Activated naive CD4-positive, alpha-beta T cell treated with anti-CD3 and anti-CD28 coated beads, Interleukin-2, amount 50 U/mL, for 16 hours (primary cell): ENCODE measurements at regions not wholly inside any gene's neighbourhood (a gene's known extent, or its start where the extent isn't known, plus 50 kb on each side); places are given as distances from the start of the nearest gene placed in this dataset.
"Not testable (repeated sequence)": the region's sequence is repeated elsewhere in the genome, so short reads cannot be mapped to it uniquely, and the experiment has no call there.

Experiments
- DNase-seq: peaks from one replicate; pipeline ENCODE4 v3.0.0-alpha.2; 2020

DNA sequence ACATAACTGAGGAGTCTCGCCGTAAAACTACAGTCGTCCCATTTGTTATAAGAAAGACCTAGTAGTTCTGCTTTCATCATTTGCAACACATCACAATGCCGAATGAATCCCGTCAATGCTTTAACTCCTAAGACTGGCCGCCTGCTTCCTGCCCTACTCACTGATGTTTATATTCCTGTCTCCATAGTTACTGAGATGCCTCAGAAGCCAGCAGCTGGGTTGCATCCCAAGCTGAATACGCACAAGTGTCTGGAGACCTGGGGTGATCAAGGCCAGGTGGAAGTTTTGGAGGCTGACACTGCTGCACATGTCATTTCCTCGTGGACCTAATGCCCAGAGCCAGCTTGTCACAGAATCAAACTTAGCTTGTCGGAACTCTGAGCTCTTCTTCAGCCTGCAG, 95.2 kb upstream of the UBE2E1 start:
- no peak for DNase-seq

DNA sequence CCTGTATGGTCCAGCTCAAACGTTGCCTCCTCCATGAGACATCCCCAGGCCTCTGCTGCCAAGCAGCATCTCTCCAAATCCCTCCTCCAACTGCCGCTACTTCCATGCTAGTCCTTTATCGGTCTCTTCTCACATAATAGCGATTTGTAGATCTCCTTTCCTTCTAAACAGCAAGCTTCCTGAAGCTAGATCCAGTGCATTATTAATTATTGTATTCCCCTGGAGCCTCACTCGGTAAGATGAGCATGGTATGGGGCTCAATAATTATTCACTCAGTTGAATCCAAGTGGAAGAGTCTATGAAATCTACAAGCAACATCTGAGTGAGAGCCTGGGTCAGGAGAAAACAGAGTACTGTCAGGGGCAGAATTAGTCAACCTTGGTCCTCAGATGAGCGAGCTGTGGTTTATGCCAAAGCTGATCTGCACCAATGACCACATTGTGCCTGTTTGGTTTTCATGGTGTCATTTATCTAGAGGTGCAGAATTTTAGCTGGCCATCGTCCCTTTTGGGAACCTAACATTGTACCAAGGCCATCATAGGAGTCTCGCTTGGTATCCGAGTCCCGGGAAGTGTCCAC, 93.8 kb upstream of the UBE2E1 start:
- DNase-seq = no peak

DNA sequence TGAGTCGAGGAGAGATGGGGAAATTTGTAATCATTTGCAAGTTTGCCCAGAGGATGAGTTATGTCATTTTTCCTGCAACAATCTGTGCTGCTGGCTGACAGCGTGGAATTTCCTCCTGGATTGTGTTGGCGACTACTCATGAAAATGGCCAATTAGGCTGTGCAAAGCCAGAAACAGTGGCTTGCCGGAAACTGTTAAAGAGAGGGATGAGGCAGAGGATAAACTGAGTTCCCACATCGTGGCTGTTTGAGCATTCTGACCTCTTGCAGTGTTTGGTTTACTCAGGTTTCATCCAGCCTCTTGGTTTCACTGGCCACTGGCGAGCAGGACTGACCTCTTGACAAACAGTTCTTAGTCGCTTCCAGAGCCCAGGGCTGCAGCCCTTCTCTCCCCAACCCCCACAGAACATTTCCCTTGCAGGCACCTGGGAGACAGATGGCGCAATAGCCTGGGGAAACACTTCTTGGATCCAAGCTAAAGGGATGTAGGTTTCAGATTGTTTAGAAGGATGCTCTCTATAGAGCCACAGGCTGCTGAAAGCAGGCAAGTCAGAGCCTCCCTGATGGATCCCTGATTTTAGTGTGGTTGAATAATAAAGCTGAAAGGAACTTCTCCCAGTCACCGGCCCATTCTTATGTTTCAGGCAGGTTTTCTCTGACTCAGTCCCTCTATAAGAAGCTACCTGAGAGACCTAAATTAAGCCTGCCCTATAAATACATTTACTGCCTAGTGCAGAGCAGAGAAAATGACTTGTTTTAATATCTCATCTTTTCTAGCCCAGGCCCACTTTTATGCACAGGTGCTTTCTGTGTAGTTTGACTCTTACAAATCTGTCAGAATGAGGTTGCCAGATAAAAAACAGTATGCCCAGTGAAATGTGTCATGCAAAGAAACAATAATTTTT, 92.8 kb upstream of the UBE2E1 start:
- DNase-seq = no peak

- no peak for DNase-seq
Measured at GRCh38 chr3:23713641-23714040, 92.1 kb upstream of the UBE2E1 start.

DNA sequence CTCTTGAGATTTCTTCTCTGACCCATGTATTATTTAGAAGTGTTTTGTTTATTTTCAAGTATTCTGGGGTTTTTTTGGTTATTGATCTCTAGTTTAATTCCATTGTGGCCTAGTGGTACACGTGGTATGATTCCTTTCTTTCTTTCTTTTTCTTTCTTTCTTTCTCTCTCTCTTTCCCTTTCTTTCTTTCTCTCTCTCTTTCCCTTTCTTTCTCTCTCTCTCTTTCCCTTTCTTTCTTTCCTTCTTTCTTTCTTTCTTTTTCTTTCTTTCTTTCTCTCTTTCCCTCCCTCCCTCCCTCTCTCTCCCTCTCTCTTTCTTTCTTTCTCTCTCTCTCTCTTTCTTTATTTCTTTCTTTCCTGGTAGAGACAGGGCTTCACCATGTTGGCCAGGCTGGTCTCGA, 85.7 kb upstream of the UBE2E1 start:
- no peak for DNase-seq

- no peak for DNase-seq
Measured at GRCh38 chr3:23720885-23721284, 84.9 kb upstream of the UBE2E1 start.

DNA sequence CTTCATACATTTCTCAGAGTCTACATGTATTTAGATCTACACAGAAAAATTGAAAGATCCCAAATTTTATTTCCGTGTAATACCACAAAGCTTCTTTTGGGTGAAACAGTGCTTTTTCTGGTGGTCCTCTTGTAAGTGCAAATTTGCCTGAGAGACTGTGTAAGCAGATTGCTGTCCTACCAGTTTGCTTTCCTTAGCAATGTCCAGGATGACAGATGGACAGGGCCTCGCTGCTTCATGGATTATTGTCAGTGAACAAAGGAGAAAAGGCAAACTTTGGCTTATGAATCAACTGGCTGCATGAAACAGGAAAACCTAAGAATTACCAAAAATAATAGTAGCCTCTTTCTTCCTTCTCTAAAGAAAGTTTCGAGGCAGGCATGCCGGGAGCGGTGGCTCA, 82.6 kb upstream of the UBE2E1 start:
- DNase-seq = no peak

- DNase-seq = no peak
Measured at GRCh38 chr3:23723930-23724329, 81.8 kb upstream of the UBE2E1 start.

DNA sequence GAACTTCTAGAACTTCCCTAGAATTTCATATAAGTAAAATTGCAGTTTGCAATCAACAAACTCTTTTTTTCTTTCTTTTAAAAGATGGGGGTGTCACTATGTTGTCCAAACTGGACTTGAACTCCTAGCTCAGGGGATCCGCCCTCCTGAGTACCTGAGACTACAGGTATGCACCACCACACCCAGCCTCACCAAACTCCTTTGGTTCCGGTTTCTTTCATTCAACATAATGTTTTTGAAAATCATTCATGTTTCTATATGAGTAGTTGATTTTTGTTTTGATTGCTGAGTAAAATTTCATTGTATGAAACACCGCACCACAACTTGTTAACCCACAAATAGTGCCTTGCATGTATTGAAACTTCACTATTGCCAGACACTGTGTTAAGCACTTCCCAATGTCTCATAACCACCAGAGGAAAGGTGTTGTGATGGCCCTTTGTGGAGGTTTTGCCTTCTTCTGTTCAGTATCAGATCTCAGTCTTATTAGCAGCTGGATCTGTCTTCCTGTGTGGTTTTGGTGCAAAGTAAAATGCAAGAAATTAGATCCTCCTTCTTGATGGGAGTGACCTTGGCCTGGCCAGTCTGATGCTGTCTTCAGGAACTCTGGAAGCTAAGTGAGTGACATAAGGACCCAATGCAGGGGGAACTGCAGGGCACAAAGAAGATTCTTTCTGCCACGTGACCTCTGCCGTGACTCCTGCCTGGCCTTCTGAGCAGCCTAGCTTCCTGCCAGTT, 78.8 kb upstream of the UBE2E1 start:
- no peak for DNase-seq

DNA sequence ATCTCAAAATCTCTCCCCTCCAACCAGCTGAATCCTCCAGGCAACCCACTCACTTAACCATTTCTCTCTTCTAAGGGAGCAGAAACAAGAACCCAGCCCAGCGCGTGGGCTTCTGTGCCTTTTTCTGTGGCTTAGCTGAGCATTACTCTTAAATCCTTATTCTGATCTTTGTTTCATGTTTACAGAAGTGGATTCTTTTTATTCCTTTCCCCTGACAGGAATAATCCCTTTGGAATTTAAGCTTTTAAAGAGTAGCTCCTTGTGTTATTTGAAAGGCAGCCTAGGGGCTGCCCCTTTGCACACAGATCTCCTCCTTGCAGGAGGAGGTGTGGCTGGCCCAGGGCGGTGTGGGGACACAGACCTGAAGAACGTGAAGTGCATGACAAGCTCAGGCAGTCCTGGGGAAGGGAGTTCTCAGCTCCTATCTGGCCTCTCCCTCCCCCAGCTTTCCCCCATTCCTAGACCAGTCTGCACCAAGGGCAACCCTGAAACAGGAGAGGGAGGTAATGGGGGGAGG, 77.1 kb upstream of the UBE2E1 start:
- DNase-seq = no peak

DNA sequence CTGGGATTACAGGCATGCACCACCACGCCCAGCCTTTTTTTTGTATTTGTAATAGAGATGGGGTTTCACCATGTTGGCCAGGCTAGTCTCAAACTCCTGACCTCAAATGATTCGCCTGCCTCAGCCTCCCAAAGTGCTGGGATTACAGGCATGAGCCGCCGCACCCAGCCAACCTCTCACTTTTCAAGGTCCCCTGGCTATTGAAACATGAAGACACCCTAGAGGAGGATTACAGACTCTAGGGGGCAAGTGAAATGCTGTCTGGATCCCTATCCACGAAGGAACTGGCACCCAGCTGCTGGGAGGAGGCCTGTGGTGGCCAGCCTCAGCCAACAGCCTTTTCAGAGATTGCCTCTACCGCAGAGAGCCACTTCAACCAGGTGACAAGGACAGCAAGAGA, 76.4 kb upstream of the UBE2E1 start:
- DNase-seq = not testable (repeated sequence)

DNA sequence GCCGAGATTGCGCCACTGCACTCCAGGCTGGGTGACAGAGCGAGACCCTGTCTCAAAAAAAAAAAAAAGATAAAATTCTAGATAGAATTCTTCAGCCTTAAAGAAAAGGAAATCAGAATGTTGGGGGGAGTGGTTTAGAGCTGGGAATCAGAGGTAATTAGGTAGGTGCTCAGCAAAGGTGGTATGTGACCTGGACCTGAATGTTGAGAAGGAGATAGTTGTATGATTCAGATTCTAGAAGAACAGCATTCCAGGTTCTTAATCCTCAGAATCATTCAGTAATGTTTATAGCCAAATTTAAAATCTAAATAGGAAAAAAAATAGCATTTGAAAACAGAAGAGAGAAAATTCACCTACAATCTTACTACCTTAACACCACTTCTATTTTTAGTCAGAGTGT, 71.3 kb upstream of the UBE2E1 start:
- no peak for DNase-seq

- no peak for DNase-seq
Measured at GRCh38 chr3:23735062-23735461, 70.7 kb upstream of the UBE2E1 start.

DNA sequence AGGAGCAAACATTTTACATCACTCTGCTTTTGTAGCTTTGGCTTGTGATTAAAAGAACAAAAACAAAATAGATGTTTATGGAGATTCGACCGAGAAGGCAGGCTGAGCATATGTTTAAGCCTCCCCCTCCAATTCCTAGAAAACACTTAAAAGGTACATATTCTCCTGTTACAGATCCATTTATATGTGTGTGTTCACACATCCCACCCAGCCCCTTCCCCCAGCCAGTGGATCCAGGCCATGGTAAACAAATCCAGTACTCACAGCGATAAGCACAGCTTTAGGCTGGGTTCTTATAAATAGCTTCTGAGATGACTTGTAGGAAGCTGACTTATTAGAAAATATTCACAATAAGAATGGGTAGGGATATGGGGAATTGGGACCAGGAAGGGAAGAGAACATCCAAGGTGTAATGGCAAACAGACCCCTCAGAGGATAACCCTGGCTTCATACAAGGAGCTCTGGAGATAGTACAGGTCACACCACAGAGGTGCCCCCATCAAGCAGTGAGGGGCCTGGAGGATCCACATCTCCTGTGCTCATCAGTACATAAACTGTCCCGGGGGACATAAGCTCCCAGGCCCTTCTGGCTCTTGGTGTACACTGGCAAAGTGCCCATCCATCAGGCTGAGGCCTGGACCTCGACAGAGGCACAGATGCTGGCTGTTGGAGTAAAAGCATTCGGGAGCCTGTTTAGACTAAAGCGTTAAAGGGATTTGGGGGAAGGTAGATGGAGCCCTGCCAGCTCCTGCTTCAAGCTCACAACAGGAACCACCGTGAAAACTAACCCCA, 70.0 kb upstream of the UBE2E1 start:
- DNase-seq = no peak

- DNase-seq = no peak
Measured at GRCh38 chr3:23738944-23739343, 66.8 kb upstream of the UBE2E1 start.

- no peak for DNase-seq
Measured at GRCh38 chr3:23739536-23739935, 66.2 kb upstream of the UBE2E1 start.

- DNase-seq = peak; percentile 20
Measured at GRCh38 chr3:23740517-23740965, 65.2 kb upstream of the UBE2E1 start.

DNA sequence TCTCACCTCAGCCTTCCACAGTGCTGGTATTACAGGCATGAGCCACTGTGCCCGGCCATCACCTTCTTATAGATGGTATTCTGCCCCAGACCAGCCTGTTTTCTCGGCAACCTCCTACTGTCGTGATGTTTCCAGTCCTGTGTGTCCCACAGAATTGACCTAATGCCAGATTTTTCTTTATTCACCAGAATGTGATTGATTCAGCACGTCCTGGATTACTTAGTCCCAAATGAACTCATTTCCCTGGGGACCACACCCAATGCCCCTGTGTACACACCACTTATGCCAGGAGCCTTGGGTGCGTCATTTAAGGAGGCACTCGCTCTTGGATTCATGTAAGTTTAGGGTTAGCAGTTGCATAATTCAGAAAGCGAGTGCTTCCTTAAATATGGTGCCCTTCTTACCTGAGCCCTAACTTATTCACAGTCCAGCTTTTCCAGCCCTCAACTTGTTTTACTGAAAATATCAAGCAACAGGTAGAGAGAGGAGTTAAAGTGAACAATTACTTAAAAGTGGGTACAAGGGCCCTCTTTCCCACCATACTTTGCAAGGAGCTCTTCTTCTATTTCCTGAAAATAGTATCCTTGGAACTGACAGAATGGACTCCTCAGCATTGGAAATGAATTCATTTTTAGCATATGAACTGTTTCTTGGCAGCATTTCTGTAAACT, 64.6 kb upstream of the UBE2E1 start:
- DNase-seq = no peak

DNA sequence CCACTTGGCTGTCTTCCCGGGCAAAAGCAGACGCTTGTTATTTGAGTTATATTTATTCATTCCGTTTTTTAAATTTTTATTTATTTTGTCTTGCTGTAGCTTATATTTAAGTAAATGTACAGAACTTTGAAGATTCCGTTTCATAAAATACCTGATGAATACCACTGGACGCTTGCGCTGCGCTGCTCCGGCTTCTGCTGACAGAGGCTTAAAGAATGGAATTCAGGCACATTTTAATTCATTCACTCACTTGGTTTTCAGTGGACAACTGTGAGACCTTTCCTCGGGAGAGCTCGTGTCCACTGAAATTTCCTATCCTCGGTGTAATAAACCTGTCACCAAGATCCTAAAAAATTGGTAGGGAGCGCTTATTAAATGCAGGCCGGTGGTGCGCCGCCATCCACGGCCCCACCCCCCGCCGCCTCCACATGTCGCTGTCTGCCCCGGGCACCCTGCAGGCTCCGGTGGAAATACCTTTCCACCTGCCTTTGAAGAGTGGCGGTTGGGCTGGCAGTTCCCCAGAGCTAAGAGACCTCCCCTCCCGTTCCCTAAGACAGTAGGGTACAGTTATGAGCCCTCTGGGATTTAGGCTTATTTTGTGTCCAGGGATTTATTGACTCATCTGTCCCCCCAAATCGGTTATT, 62.5 kb upstream of the UBE2E1 start:
- no peak for DNase-seq

DNA sequence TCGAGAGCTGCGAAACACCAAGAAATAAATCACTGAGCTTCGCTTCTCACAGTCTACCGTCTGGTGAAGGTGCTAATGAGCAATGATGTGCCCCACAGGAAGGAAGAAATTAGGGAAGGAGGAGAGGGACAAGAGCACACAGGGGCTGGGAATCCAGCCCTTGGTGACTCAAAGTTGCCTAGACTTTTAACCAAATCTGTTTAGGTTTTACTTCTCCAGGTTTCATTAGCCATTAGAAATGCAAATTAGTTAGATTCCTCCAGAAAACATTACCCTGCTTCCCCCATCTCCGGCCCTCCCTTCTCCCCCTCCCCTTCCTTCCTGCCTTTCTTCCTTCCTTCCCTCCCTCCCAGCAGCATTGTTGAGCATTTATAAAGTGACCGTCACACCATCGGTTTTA, 59.3 kb upstream of the UBE2E1 start:
- no peak for DNase-seq

DNA sequence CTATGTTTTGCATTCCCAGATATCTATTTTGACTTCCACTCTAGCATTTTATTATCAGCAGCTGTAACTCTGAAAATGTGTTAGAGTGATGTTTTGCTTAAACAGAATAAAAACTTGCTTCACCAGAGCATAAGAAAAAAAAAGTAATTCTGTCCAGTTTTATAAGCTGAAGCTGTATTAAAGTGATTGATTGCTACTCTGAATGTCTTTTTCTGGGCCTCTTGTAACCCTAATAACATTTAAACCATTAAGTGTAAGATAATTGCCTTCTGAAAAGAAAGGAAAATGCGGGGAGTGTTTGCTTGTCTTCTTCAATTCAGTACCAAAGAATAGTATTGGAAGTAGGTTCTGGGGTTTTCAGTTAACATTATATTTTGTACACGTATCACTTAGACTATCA, 57.9 kb upstream of the UBE2E1 start:
- no peak for DNase-seq
